Fibroblast of skin of right biceps (primary cell): ENCODE measurements at regions not wholly inside any gene's neighbourhood (a gene's known extent, or its start where the extent isn't known, plus 50 kb on each side); places are given as distances from the start of the nearest gene placed in this dataset.
A peak's percentile ranks its signal among the peaks of the same experiment; 100 is the strongest.

ENCODE experiments used
- DNase-seq: peaks from one replicate; pipeline ENCODE4 v3.0.0-alpha.2; 2013

DNA sequence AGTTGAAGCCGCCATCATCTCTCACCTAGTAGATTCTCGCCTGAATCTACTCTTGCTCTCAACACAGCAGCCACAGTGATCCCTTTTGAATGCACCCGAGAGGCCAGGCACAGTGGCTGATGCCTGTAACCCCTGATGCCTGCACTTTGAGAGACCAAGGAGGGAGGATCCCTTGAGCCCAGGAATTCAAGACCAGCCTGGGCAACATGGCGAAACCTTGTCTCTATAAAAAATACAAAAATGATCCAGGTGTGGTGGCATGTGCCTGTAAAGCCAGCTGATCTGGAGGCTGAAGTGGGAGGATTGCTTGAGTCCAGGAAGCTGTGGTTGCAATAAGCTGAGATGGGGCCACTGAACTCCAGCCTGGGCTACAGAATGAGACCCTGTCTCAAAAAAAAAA lies 60.3 kb upstream of the EML4 start:
- DNase-seq: no peak

DNA sequence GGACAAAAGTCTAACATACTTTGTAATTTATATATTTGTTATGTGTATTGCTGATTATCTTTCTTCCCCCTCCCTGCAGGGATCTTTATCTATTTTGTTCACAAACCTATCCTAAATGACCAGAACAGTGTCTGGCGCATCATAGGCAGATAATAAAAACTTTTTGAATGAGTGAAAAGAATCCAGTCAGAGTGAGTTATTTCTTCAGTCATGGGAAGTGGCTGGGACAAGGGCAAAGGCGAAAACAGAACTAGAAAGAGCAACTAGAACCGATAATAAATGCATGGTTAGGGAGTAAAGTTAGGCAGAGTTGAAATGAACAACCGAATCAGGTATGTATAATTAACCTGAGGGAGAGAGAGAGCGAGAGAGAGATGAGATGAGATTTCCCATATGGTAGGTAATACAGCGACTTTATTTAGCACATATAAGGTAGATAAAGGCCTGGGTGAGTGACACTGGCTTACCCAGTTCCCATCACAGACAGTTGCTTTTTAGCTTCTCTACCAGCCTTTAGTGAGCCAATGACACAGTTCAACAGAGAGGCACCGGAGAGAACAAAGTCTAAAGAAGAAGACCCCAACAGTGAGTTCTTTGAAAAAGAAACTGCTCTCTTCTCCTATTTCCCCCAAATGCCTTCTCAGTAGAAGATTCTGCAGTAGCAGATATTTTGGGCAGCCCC lies 59.1 kb upstream of the EML4 start:
- no peak for DNase-seq

DNA sequence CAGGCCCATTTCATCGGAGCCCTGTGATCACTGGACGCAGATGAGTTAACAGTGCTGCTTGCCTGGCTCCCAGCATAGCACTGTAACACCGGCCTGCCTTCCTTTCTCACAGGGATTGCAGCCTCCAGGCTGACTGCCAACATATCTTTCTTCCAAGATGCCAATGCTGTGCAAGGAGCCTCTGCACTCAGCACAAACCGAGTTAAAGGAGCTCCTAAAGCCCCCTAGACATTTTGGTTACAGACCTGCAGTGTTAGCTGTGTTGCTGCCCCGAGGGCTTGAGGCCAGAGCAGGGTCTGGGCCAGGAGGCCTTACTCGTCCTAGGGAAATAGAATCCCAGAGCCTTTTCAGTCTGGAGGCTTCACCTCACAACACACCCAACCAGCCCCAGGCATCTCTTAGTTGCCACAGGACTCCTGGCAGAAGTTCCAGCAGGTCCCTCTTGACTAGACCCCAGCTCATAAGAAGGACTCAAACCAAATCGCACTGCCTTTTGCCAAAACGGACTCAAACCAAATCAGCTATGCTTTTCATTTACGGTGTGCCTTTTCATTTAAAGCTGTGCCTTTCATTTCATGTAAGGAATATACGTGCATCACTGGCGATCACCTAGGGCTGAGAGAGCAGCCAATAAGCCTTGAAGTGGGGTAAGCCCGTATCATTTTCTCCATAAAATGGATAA lies 58.4 kb upstream of the EML4 start:
- DNase-seq: peak; percentile 62

DNA sequence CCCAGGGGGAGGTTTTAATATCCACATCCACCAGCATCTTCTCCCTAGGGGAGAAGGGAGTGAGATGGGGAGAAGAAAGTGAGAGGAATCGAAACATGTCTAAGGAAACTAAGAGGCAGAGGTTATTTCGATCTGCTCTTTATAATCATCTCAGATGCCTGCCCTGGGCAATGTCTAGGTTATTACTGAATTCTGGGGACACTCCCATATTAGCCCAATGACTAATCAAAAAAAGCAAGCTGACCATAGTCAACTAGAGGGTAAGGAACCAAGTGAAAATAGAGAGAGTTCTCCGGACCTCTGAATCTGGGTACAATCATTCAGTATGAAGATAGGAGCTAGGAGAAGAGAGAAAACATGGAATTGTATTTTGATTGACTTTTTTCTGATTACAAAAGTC lies 56.7 kb upstream of the EML4 start:
- no peak for DNase-seq

DNA sequence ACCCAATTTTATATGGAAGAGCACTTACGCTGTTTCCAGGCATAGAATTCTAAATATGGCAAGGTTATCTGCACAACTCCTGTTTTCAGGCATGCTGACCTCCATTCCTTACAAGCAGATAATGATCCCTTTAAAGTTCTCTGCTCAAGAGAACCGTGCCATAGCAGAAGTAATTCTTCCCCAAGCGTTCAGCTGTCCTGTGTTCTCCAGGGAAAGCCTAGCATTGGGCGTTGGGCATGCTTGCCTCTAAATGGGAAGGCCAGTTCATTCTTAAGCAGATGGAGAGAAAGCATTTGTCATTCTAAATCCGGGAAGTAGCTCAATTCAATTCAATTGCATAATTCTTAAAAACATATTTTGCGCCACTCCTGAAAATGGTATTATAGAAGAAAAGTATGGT lies 55.7 kb upstream of the EML4 start:
- DNase-seq: no peak

DNA sequence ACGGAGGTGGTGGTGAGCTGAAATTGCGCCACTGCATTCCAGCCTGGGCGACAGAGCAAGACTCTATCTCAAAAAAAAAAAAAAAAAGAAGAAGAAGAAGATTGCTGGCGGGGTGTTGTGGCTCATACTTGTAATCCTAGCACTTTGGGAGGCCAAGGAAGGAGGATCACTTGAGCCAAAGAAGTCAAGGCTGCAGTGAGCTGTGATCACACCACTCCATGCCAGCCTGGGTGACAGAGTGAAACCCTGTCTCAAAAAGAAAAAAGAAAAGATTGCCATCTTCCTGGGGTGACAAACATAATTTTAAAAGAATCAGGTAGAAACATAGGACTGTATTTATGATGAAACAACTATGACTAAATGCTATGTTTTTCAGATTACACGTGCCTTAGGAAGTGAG lies 55.1 kb upstream of the EML4 start:
- no peak for DNase-seq

DNA sequence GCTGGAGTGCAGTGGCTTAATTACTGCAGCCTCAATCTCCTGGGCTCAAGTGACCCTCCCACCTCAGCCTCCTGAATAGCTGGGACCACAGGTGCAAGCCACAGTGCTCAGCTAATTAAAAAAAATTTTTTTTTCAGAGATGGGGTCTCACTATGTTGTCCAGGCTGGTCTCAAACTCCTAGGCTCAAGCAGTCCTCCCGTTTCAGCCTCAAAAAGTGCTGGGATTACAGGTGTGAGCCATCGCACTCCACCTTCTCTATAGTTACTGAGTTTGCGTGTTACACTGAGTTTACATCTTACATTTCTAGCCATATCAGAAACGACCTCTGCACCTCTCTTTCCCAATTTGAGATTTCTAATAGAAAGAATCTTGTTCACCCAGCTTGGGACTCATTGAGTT lies 53.6 kb upstream of the EML4 start:
- no peak for DNase-seq

DNA sequence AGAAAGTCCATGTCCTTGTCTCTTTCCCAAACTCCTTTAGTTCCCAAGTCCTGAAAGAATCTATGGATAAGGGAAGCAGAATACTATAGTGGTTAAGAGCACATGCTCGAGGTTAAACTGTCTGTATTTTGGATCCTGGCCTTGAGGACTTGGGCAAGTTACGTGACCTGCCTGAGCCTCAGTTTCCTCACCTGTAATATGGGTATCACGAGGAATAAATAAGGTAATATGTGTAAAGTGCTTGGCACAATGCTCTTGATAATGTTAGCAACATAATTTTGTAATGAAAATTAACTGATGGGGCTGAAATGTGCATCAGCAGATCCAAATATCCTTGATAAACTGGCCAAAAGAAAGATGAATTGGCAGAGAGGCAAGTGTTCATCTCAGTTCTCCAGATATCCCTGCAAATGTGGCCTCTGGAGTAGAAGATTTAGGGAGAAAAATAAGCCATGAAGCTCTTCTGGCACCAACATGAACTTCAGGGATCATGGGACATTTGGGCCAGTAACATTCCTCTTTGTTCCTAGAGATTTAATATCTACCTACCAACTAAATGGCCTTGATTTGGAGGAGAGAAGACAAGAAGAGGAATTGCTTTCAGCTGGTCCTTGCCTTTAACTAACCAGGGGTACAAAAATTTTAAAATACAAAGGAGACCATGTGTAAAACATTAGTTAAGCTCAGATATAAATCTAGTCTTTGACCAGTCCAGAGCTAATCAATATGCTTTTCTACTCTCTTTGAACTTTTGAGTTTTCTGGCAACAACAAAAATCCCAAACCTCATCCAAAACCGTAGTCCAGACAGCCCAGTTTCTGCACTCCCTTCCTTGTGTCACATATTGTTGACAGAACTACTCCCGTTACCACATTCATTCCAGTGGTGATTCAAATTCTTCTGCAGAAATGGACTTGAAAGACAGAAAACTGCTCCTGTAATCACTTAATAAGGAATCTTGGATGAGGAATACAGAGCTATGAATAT lies 52.7 kb upstream of the EML4 start:
- DNase-seq: peak; percentile 85

DNA sequence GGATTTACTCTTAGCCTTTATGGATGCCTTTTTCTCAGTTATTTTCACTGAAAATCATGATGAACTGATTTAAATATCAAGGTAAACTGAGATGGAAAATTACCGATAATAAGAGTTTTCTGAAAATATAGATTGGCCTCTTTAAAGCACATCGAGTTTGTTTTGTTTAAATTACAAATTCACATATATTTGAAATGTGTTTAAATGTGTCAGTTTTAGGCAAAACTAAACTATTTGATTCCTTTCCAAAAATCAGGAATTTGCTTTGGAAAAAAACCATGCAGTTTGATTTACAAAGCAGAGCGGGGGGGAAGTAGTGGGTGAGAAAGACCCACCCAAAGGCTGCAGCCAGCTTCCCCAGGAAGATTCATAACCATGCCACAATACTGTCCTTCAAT lies 52.0 kb upstream of the EML4 start:
- DNase-seq: no peak

DNA sequence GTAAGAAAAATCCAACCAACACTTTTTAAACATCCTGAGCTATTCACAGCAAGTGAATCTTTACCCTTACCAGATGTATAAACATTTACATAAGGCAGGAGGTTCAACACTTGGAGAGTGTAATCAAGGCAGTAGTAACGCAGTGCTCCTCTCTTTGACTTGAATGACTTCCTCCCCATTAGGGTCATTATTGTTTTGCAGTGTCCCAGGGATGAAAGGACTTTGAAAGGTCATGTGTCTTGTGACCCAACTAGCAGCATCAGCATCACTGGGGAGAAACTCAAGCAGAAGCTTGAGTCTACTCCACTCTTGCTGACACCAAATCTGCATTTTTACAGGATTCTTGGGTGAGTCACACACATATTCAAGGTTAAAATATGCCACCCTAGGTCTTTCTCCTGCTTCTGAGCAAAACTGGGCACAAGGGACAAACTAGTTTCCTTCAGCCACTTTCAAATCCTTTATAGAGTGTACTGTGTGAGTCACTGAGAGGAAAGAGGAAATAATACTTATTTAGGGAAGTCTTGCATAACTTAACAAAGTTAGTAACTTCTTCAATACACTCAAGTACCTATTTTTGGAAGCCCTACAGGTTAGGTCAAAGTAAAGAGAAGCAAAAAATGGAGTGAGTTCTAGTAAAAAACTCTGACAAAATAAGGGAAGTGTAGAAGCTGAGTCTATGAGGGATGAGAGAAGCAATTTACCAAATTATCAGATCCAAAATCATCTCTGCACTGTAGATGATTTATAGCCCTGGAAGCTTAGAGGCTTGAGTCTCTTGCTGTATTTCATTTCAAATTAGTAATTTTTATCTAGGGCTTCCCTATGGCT lies 51.0 kb upstream of the EML4 start:
- DNase-seq: peak; percentile 90

DNA sequence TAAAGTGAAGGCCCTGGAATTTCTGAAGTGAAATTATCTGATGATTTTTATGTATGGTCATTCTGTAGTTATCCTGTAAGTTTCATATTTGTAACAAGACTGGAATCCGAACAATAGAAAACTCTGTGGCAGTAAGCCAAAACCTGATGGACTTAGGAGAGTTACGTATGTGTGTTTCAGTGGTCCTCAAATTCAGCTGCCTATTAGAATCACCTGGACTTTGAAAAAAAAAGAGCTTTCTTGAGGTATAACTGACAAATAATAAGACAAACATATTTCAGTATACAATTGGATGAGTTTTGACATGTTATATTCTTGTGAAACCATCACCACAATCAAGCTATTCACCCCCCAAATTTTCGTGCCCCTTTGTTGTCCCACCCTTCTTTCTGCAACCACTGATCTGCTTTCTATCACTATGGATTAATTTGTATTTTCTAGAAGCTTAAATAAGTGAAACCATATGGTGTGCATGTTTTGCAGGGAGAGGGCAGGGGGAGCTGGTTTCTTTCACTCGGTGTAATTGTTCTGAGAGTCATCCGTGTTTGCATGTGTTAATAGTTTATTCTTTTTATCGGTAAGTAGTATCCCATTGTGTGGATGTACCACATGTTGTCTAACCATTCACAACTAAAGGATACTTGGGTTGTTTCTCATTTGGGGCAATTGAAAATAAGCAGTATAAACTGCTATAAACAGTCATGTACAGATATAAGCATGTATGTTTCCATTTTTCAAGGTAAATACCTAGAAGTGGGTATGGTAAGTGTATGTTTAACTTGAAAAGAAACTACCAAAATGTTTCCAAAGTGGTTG lies 50.2 kb upstream of the EML4 start:
- peak; percentile 53 for DNase-seq
